MM.1S (cell line): ENCODE measurements at regions not wholly inside any gene's neighbourhood (a gene's known extent, or its start where the extent isn't known, plus 50 kb on each side); places are given as distances from the start of the nearest gene placed in this dataset.

Experiments
- DNase-seq: peaks from one replicate; pipeline ENCODE4 v3.0.0-alpha.2; 2015
- H2AFZ ChIP-seq: fragments of 300-600 bp; sonication (generic); 2 replicates; pipeline ENCODE4 v1.6.0; 2016; ENCODE audit warnings: antibody characterized with exemption, low read length
- H3F3A ChIP-seq: fragments of 300-600 bp; sonication (generic); 2 replicates; pipeline ENCODE4 v1.6.1; 2016; ENCODE audit warnings: mild to moderate bottlenecking, antibody characterized with exemption, low read length, moderate library complexity, mixed read lengths; ENCODE audit not compliant: insufficient read depth
- H3K27ac ChIP-seq: fragments of 300-600 bp; sonication (generic); 2 replicates; pipeline ENCODE4 v1.5.1; 2016; ENCODE audit warnings: mild to moderate bottlenecking, low read length
- H3K27me3 ChIP-seq: fragments of 300-600 bp; sonication (generic); replicated peaks from 2 replicates; pipeline ENCODE4 v1.6.0; 2016; ENCODE audit warnings: low read length; ENCODE audit not compliant: insufficient read depth
- H3K36me3 ChIP-seq: fragments of 300-600 bp; sonication (generic); replicated peaks from 2 replicates; pipeline ENCODE4 v1.6.1; 2016; ENCODE audit warnings: mild to moderate bottlenecking, low read length, mixed read lengths; ENCODE audit not compliant: insufficient read depth
- H3K4me1 ChIP-seq: fragments of 300-600 bp; sonication (generic); 2 replicates; pipeline ENCODE4 v1.6.1; 2016; ENCODE audit warnings: low read length, mixed read lengths
- H3K4me2 ChIP-seq: fragments of 300-600 bp; sonication (generic); 2 replicates; pipeline ENCODE4 v1.6.0; 2016; ENCODE audit warnings: low read depth, low read length
- H3K4me3 ChIP-seq: fragments of 300-600 bp; sonication (generic); 2 replicates; pipeline ENCODE4 v1.5.1; 2016; ENCODE audit warnings: low read length, mixed read lengths
- H3K79me2 ChIP-seq: fragments of 300-600 bp; sonication (generic); 2 replicates; pipeline ENCODE4 v1.6.1; 2016; ENCODE audit warnings: mixed run types, low read length, mixed read lengths
- H3K9ac ChIP-seq: fragments of 300-600 bp; sonication (generic); 2 replicates; pipeline ENCODE4 v1.6.1; 2016; ENCODE audit warnings: low read length, mixed read lengths
- H3K9me2 ChIP-seq: fragments of 300-600 bp; sonication (generic); replicated peaks from 2 replicates; pipeline ENCODE4 v1.6.1; 2016; ENCODE audit warnings: mild to moderate bottlenecking, low read length, mixed read lengths; ENCODE audit not compliant: insufficient read depth
- H3K9me3 ChIP-seq: fragments of 300-600 bp; sonication (generic); replicated peaks from 2 replicates; pipeline ENCODE4 v1.6.1; 2016; ENCODE audit warnings: mild to moderate bottlenecking, low read length, mixed read lengths; ENCODE audit not compliant: insufficient read depth
- H4K20me1 ChIP-seq: fragments of 300-600 bp; sonication (generic); 2 replicates; pipeline ENCODE4 v1.6.1; 2016; ENCODE audit warnings: mild to moderate bottlenecking, low read length, moderate library complexity, mixed read lengths; ENCODE audit not compliant: insufficient read depth
- CTCF ChIP-seq: fragments of 300-600 bp; sonication (generic); IDR thresholded peaks from 2 replicates; pipeline ENCODE4 v1.5.1; 2016; ENCODE audit warnings: antibody characterized with exemption, low read length, mixed read lengths
- EZH2 ChIP-seq: fragments of 300-600 bp; sonication (generic); optimal IDR thresholded peaks from 2 replicates; pipeline ENCODE3; 2017; ENCODE audit warnings: low read depth, mild to moderate bottlenecking, antibody characterized with exemption, low read length, mixed read lengths
- EZH2phosphoT487 ChIP-seq: fragments of 300-600 bp; sonication (generic); IDR thresholded peaks from 2 replicates; pipeline ENCODE4 v1.6.1; 2018; ENCODE audit warnings: antibody characterized with exemption, low read length

- Histone ChIP-seq H4K20me1 (no peaks in the 10 kb centered on the region), H2AFZ (no peak overlapping the region), H3K4me1 (no peaks in the 10 kb centered on the region), H3K9ac (no peak overlapping the region), H3K4me2 (no peak overlapping the region), H3K27me3 (no peaks in the 10 kb centered on the region), H3K9me3 (no peaks in the 10 kb centered on the region; the same call in 1 of the 2 replicates), H3K27ac (no peak overlapping the region), H3K4me3 (no peak overlapping the region), H3K36me3 (no peaks in the 10 kb centered on the region), H3K9me2 (no peaks in the 10 kb centered on the region), H3K79me2 (no peaks in the 10 kb centered on the region), H3F3A (no peaks in the 10 kb centered on the region)
- TF ChIP-seq CTCF: no peak
- TF ChIP-seq EZH2: no peak
- no peak for TF ChIP-seq EZH2phosphoT487
- DNase-seq: no peak
Observed at GRCh38 chr5:30627945-30628344, 565.5 kb upstream of the CDH6 start.

GRCh38 chr5:30626557-30626956 lies 566.9 kb upstream of the CDH6 start:
- Histone ChIP-seq H2AFZ (no peak overlapping the region), H3K4me3 (no peak overlapping the region), H3K9ac (no peak overlapping the region), H3K9me2 (no peaks in the 10 kb centered on the region), H3K4me2 (no peak overlapping the region), H3K27me3 (no peaks in the 10 kb centered on the region), H3F3A (no peaks in the 10 kb centered on the region), H3K79me2 (no peaks in the 10 kb centered on the region), H3K4me1 (no peaks in the 10 kb centered on the region), H3K9me3 (no peaks in the 10 kb centered on the region; the same call in 1 of the 2 replicates), H3K27ac (no peak overlapping the region), H4K20me1 (no peaks in the 10 kb centered on the region), H3K36me3 (no peaks in the 10 kb centered on the region)
- TF ChIP-seq EZH2phosphoT487 (no peak), CTCF (no peak), EZH2 (no peak)
- DNase-seq: no peak

GRCh38 chr5:30620481-30621085 lies 572.9 kb upstream of the CDH6 start:
- no peaks in the 10 kb centered on the region for H3K36me3 ChIP-seq
- no peak for DNase-seq
- H3K4me1 ChIP-seq: no peaks in the 10 kb centered on the region
- no peaks in the 10 kb centered on the region for H3K9me2 ChIP-seq
- H3K4me2 ChIP-seq: no peak overlapping the region
- no peak overlapping the region for H3K4me3 ChIP-seq
- H3K27me3 ChIP-seq: no peaks in the 10 kb centered on the region
- H3F3A ChIP-seq: no peaks in the 10 kb centered on the region
- H3K9me3 ChIP-seq: no peaks in the 10 kb centered on the region
- H3K27ac ChIP-seq: no peak overlapping the region
- no peak overlapping the region for H2AFZ ChIP-seq
- H3K79me2 ChIP-seq: no peaks in the 10 kb centered on the region
- no peak overlapping the region for H3K9ac ChIP-seq
- no peaks in the 10 kb centered on the region for H4K20me1 ChIP-seq
- TF ChIP-seq CTCF: no peak
- no peak for TF ChIP-seq EZH2
- TF ChIP-seq EZH2phosphoT487: no peak
